Glutamatergic neuron (in vitro differentiated cells): ENCODE measurements at regions not wholly inside any gene's neighbourhood (a gene's known extent, or its start where the extent isn't known, plus 50 kb on each side); places are given as distances from the start of the nearest gene placed in this dataset.

Experiments
- DNase-seq: peaks from one replicate; pipeline ENCODE4 v3.0.0; 2022
- H3K27ac Mint-ChIP-seq: one replicate; pipeline ENCODE4 v1.8.0; 2020; ENCODE audit warnings: mild to moderate bottlenecking, mixed read lengths, inconsistent platforms; ENCODE audit not compliant: unreplicated experiment
- H3K27me3 Mint-ChIP-seq: one replicate; pipeline ENCODE4 v1.8.0; 2020; ENCODE audit warnings: mild to moderate bottlenecking, moderate library complexity, mixed read lengths, inconsistent platforms; ENCODE audit not compliant: unreplicated experiment
- H3K36me3 Mint-ChIP-seq: one replicate; pipeline ENCODE4 v1.8.0; 2020; ENCODE audit warnings: mild to moderate bottlenecking, mixed read lengths, inconsistent platforms; ENCODE audit not compliant: unreplicated experiment
- H3K4me1 Mint-ChIP-seq: one replicate; pipeline ENCODE4 v1.8.0; 2020; ENCODE audit warnings: mild to moderate bottlenecking, low read depth, mixed read lengths, inconsistent platforms; ENCODE audit not compliant: unreplicated experiment
- H3K4me3 Mint-ChIP-seq: one replicate; pipeline ENCODE4 v1.8.0; 2020; ENCODE audit warnings: mild to moderate bottlenecking, mixed read lengths, inconsistent platforms; ENCODE audit not compliant: unreplicated experiment
- H3K9me3 Mint-ChIP-seq: one replicate; pipeline ENCODE4 v1.8.0; 2020; ENCODE audit warnings: mild to moderate bottlenecking, moderate library complexity, mixed read lengths, inconsistent platforms; ENCODE audit not compliant: unreplicated experiment
- TF ChIP-seq, protein P1 (sequence below): fragments of 200-600 bp; sonication (generic); IDR thresholded peaks from one replicate; pipeline ENCODE4 v1.5.0; 2021; ENCODE audit not compliant: partially characterized antibody, unreplicated experiment

DNA sequence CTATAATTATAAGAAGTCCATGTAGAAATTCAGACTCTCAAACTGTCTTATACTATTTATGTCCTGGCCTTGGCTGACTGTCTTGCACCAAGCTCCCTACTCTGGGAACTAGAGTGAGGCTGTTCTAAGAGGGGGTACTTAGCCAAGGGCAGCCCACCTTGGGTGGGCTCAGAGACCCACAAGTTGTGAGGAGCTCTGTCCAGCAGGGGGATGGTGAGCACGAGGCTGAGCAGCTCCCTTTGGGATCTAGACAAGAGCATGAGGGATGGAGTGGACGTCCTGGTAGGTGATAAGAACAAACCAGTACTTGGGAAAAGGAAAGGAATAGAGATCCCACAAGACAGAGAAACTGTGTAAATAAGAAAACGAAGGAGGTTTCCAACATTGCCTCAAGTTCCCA is 127.1 kb upstream of the SLC44A3 start:
- DNase-seq: peak; percentile 36

DNA sequence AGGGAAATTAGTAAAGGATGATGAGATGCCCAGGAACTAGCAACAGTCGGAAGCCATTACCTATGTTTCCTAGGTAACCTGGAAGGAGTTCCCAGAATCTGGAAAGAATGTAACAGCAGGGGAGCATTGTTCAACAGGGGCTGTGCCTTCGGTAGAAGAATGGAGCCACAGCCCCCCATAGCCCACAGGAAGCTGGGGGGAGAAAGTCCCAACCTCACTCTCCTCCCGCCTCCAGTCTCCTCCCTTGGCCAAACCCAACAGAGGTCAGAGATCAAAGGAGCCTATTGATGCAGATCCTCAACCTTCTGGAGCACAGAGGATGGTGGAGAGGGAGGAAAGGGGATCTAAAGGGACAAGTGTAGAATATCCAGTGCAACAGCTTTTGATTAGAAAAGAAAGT is 131.5 kb upstream of the SLC44A3 start:
- no peak overlapping the region for H3K4me3 Mint-ChIP-seq

More for the DNA sequence above, 127.1 kb upstream of the SLC44A3 start:
- H3K9me3 Mint-ChIP-seq: peaks cover 1% of the 10 kb centered on the region
- TF ChIP-seq, protein P1, sequence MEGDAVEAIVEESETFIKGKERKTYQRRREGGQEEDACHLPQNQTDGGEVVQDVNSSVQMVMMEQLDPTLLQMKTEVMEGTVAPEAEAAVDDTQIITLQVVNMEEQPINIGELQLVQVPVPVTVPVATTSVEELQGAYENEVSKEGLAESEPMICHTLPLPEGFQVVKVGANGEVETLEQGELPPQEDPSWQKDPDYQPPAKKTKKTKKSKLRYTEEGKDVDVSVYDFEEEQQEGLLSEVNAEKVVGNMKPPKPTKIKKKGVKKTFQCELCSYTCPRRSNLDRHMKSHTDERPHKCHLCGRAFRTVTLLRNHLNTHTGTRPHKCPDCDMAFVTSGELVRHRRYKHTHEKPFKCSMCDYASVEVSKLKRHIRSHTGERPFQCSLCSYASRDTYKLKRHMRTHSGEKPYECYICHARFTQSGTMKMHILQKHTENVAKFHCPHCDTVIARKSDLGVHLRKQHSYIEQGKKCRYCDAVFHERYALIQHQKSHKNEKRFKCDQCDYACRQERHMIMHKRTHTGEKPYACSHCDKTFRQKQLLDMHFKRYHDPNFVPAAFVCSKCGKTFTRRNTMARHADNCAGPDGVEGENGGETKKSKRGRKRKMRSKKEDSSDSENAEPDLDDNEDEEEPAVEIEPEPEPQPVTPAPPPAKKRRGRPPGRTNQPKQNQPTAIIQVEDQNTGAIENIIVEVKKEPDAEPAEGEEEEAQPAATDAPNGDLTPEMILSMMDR: peak; percentile 42
- H3K4me1 Mint-ChIP-seq: peaks cover 9% of the 10 kb centered on the region
- H3K4me3 Mint-ChIP-seq: no peak overlapping the region
- peaks cover 4% of the 10 kb centered on the region for H3K27me3 Mint-ChIP-seq
- no peak overlapping the region for H3K27ac Mint-ChIP-seq
- H3K36me3 Mint-ChIP-seq: peaks cover 10% of the 10 kb centered on the region

DNA sequence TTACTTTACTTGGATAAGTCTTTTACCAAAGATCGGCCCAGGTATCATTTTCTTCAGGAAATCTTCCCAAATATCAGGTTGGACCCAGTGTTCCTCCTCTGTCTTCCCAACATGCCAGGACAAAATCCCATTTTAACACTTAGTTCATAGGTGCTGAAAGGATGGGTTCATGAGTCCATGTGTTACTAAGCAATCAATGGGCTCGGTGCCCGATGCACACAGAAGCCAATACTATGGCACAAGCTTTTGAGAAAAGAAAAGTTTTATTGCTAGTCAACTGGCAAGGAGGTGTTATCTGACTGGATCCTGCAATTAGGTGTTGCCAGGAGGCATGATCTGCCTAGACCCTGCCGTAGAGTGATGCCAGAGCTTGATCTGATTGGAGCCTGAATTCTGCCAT is 133.3 kb upstream of the SLC44A3 start:
- Mint-ChIP-seq H3K4me1 (peaks cover 4% of the 10 kb centered on the region), H3K9me3 (peaks cover 6% of the 10 kb centered on the region), H3K27me3 (peaks cover 5% of the 10 kb centered on the region), H3K27ac (no peak overlapping the region), H3K36me3 (peaks cover 20% of the 10 kb centered on the region), H3K4me3 (no peak overlapping the region)
- TF ChIP-seq, protein P1: no peak
- no peak for DNase-seq

More for the DNA sequence above, 131.5 kb upstream of the SLC44A3 start:
- peaks cover 4% of the 10 kb centered on the region for H3K27me3 Mint-ChIP-seq
- no peak overlapping the region for H3K27ac Mint-ChIP-seq
- peaks cover 6% of the 10 kb centered on the region for H3K9me3 Mint-ChIP-seq
- peaks cover 4% of the 10 kb centered on the region for H3K4me1 Mint-ChIP-seq
- H3K36me3 Mint-ChIP-seq: peaks cover 21% of the 10 kb centered on the region
- TF ChIP-seq, protein P1: no peak
- no peak for DNase-seq

DNA sequence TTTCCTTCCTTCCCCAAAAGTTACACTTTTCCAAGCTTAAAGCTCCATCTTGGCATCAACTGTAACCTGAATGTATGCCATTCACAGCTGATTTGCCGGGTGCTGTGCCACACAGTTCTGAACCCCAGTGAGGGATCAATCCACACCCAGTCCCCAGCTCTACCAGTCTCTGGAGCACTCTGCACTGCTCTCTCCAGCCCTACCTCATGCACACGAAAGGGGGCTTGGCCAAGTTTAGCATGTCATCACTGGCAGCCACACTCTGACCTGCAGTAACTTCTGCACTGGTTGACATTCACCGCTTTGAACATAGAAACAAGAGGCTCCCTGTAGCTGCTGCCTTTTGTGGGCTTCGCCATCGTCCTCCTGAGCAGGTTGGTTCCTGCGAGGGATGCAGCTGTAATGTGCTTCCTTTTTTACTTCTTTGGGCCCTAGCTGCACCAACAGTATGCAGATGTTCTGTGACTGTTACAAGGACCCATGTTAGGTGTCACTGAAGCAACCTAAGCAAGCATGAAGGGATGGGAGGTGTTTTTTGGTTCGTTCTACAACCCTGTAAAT is 135.4 kb upstream of the SLC44A3 start:
- no peaks in the 10 kb centered on the region for H3K4me1 Mint-ChIP-seq
- no peak overlapping the region for H3K4me3 Mint-ChIP-seq
- peaks cover 5% of the 10 kb centered on the region for H3K27me3 Mint-ChIP-seq
- peaks cover 16% of the 10 kb centered on the region for H3K36me3 Mint-ChIP-seq
- H3K9me3 Mint-ChIP-seq: peaks cover 6% of the 10 kb centered on the region
- TF ChIP-seq, protein P1: no peak
- H3K27ac Mint-ChIP-seq: no peak overlapping the region
- no peak for DNase-seq

DNA sequence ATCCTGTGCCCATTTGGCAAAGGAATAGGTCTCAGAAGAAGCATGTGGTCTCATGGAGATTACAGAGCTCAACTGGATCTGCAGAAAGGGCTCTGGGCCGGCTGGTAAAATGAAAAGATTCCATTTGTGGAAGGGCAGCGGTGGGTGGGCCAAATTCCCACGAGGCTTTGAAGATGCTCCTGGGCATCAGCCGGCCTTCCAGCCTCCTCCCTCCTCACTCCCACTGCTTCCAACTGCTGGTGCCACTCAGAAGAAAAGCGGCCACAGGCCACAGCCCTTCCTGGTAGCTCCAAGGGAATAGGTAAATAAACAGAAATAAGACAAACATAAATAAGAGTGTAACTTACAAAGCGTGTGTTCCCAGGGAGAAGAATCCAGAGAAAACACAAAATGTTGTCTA is 136.3 kb upstream of the SLC44A3 start:
- peaks cover 4% of the 10 kb centered on the region for H3K27me3 Mint-ChIP-seq
- H3K4me3 Mint-ChIP-seq: no peak overlapping the region
- H3K27ac Mint-ChIP-seq: no peak overlapping the region
- TF ChIP-seq, protein P1: no peak
- peaks cover 19% of the 10 kb centered on the region for H3K36me3 Mint-ChIP-seq
- DNase-seq: no peak
- no peaks in the 10 kb centered on the region for H3K4me1 Mint-ChIP-seq
- peaks cover 7% of the 10 kb centered on the region for H3K9me3 Mint-ChIP-seq
